Astrocyte (in vitro differentiated cells and primary cell): ENCODE measurements at regions not wholly inside any gene's neighbourhood (a gene's known extent, or its start where the extent isn't known, plus 50 kb on each side); places are given as distances from the start of the nearest gene placed in this dataset.

ENCODE experiments used
- DNase-seq: peaks from one replicate; pipeline ENCODE4 v3.0.0-alpha.2; 2010; ENCODE audit warnings: low read depth
- FAIRE-seq: peaks from 2 replicates; lab custom pipeline; 2011; peaks lifted over from hg19 to GRCh38; lab: Jason Lieb, UNC
- H2AFZ ChIP-seq: 2 replicates; pipeline ENCODE4 v1.6.0; 2012; ENCODE audit warnings: low read depth, low read length, inconsistent platforms
- H3K27ac ChIP-seq: 2 replicates; pipeline ENCODE4 v1.5.1; 2011; ENCODE audit warnings: low read depth, low read length, inconsistent platforms
- H3K27me3 ChIP-seq: 2 replicates; pipeline ENCODE4 v1.6.0; 2011; ENCODE audit warnings: low read length, inconsistent platforms; ENCODE audit not compliant: insufficient read depth
- H3K36me3 ChIP-seq: 2 replicates; pipeline ENCODE4 v1.5.1; 2011; ENCODE audit warnings: low read length, inconsistent platforms; ENCODE audit not compliant: insufficient read depth
- H3K4me1 ChIP-seq: 2 replicates; pipeline ENCODE4 v1.5.1; 2011; ENCODE audit warnings: low read length, inconsistent platforms; ENCODE audit not compliant: insufficient read depth
- H3K4me2 ChIP-seq: 2 replicates; pipeline ENCODE4 v1.6.0; 2012; ENCODE audit warnings: low read length, inconsistent platforms
- H3K4me3 ChIP-seq: 2 replicates; pipeline ENCODE4 v1.5.1; 2011; ENCODE audit warnings: low read depth, mild to moderate bottlenecking, low read length, inconsistent platforms; ENCODE audit not compliant: insufficient read depth
- H3K79me2 ChIP-seq: 2 replicates; pipeline ENCODE4 v1.6.0; 2012; ENCODE audit warnings: mild to moderate bottlenecking, low read length, inconsistent platforms; ENCODE audit not compliant: insufficient read depth
- H3K9ac ChIP-seq: 2 replicates; pipeline ENCODE4 v1.6.0; 2012; ENCODE audit warnings: mild to moderate bottlenecking, low read length, inconsistent platforms
- H3K9me3 ChIP-seq: 2 replicates; pipeline ENCODE4 v1.5.1; 2012; ENCODE audit warnings: low read depth, mild to moderate bottlenecking, low read length, inconsistent platforms; ENCODE audit not compliant: insufficient read depth
- H4K20me1 ChIP-seq: 2 replicates; pipeline ENCODE4 v1.6.0; 2012; ENCODE audit warnings: low read length, inconsistent platforms; ENCODE audit not compliant: insufficient read depth
- H3K27ac Mint-ChIP-seq: one replicate; pipeline ENCODE4 v1.8.0; 2021; ENCODE audit warnings: mild to moderate bottlenecking, mixed read lengths; ENCODE audit not compliant: unreplicated experiment
- H3K27me3 Mint-ChIP-seq: one replicate; pipeline ENCODE4 v1.8.0; 2021; ENCODE audit warnings: low read depth, mixed read lengths; ENCODE audit not compliant: unreplicated experiment
- H3K36me3 Mint-ChIP-seq: one replicate; pipeline ENCODE4 v1.8.0; 2021; ENCODE audit warnings: low read depth, mixed read lengths; ENCODE audit not compliant: unreplicated experiment
- H3K4me1 Mint-ChIP-seq: one replicate; pipeline ENCODE4 v1.8.0; 2021; ENCODE audit warnings: low read depth, mixed read lengths; ENCODE audit not compliant: unreplicated experiment
- H3K4me3 Mint-ChIP-seq: one replicate; pipeline ENCODE4 v1.8.0; 2021; ENCODE audit warnings: mild to moderate bottlenecking, moderate library complexity, mixed read lengths; ENCODE audit not compliant: unreplicated experiment
- H3K9me3 Mint-ChIP-seq: one replicate; pipeline ENCODE4 v1.8.0; 2021; ENCODE audit warnings: mild to moderate bottlenecking, mixed read lengths; ENCODE audit not compliant: unreplicated experiment
- CTCF ChIP-seq: IDR thresholded peaks from 2 replicates; pipeline ENCODE4 v1.5.1; 2011; ENCODE audit warnings: low read depth, mild to moderate bottlenecking, inconsistent platforms, low read length, moderate library complexity; ENCODE audit not compliant: insufficient read depth
- EZH2 ChIP-seq: IDR thresholded peaks from 2 replicates; pipeline ENCODE4 v1.6.1; 2012; ENCODE audit warnings: mild to moderate bottlenecking, low read length, inconsistent platforms; ENCODE audit not compliant: insufficient read depth

GRCh38 chr6:4435981-4436445 is 300.6 kb upstream of the ECI2 start:
- H3K27ac ChIP-seq: no peak overlapping the region
- Mint-ChIP-seq H3K27ac (no peak overlapping the region), H3K27me3 (peaks cover 4% of the 10 kb centered on the region), H3K4me1 (peaks cover 10% of the 10 kb centered on the region), H3K36me3 (no peaks in the 10 kb centered on the region), H3K9me3 (peaks cover 2% of the 10 kb centered on the region), H3K4me3 (no peak overlapping the region)
- DNase-seq (no peak), FAIRE-seq (no peak)
- no peak overlapping the region for H2AFZ ChIP-seq
- no peak for TF ChIP-seq CTCF
- no peak for TF ChIP-seq EZH2
- no peaks in the 10 kb centered on the region for H3K9me3 ChIP-seq
- no peak overlapping the region for H3K4me3 ChIP-seq
- H4K20me1 ChIP-seq: no peaks in the 10 kb centered on the region
- H3K9ac ChIP-seq: no peak overlapping the region
- H3K36me3 ChIP-seq: no peaks in the 10 kb centered on the region
- no peaks in the 10 kb centered on the region for H3K4me1 ChIP-seq
- H3K4me2 ChIP-seq: no peak overlapping the region
- no peaks in the 10 kb centered on the region for H3K27me3 ChIP-seq
- H3K79me2 ChIP-seq: no peaks in the 10 kb centered on the region

GRCh38 chr6:4434655-4435054 is 299.3 kb upstream of the ECI2 start:
- FAIRE-seq: no peak
- H3K4me3 ChIP-seq: no peak overlapping the region

More at GRCh38 chr6:4434655-4435054, 299.3 kb upstream of the ECI2 start:
- Histone ChIP-seq H2AFZ (no peak overlapping the region), H3K36me3 (no peaks in the 10 kb centered on the region), H3K9me3 (no peaks in the 10 kb centered on the region), H3K79me2 (no peaks in the 10 kb centered on the region), H3K9ac (no peak overlapping the region), H3K27me3 (no peaks in the 10 kb centered on the region), H3K4me1 (no peaks in the 10 kb centered on the region), H3K27ac (no peak overlapping the region), H4K20me1 (no peaks in the 10 kb centered on the region), H3K4me2 (no peak overlapping the region)
- Mint-ChIP-seq H3K27ac (no peak overlapping the region), H3K9me3 (peaks cover 2% of the 10 kb centered on the region), H3K36me3 (no peaks in the 10 kb centered on the region), H3K4me3 (no peak overlapping the region), H3K27me3 (peaks cover 4% of the 10 kb centered on the region), H3K4me1 (peaks cover 10% of the 10 kb centered on the region)
- DNase-seq: no peak
- TF ChIP-seq EZH2 (no peak), CTCF (no peak)
